GM10266 (cell line): ENCODE measurements at regions not wholly inside any gene's neighbourhood (a gene's known extent, or its start where the extent isn't known, plus 50 kb on each side); places are given as distances from the start of the nearest gene placed in this dataset.

Experiments
- DNase-seq: peaks from one replicate; pipeline ENCODE4 v3.0.0; 2012; ENCODE audit errors: extremely low spot score
- TF ChIP-seq, protein P1 (sequence below): IDR thresholded peaks from 2 replicates; pipeline ENCODE4 v1.5.1; 2012; ENCODE audit warnings: mild to moderate bottlenecking, low read depth; ENCODE audit not compliant: control insufficient read depth, insufficient read depth; ENCODE audit errors: missing control alignments

DNA sequence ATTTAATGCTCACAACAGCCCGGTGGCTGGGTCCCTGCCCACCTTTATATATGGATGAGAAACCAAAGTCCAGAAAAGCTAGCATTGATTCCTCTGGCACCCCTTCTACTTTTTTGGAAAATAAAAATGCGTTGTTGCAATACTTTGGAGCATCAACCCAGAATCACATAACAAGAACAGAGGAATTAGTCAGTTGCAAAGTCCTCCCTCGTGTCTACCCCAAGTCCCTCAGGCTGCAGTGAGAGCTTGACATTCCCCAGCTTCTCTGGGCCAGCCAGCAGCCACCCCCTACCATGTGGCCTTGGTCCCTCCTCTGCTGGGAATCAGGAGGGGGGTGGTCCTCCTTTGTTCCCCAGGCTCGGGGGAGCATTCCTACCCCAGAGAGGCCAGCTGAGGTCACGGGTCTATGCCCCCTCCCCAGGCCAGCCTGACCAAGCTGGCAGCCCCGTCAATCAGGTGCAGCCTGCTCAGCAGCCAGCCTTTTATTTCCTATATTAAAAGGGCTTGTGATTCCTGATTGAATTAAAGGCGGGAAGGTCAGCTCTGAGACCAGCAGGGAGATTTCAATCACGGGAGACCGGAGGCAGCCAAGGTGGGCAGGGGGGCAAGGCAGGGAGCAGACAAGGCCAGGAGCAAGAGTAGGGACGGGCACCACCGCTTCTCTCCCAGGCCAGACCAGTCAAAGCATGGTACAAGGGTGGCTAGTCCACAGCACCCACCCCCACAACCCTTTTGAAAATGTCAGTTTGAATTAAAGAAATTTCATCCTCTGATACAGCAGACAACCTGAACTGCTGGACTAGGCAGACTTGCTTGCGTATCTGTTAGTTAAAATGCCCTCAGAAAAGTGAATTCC, 158.9 kb downstream of the MRPL14 start:
- TF ChIP-seq, protein P1, sequence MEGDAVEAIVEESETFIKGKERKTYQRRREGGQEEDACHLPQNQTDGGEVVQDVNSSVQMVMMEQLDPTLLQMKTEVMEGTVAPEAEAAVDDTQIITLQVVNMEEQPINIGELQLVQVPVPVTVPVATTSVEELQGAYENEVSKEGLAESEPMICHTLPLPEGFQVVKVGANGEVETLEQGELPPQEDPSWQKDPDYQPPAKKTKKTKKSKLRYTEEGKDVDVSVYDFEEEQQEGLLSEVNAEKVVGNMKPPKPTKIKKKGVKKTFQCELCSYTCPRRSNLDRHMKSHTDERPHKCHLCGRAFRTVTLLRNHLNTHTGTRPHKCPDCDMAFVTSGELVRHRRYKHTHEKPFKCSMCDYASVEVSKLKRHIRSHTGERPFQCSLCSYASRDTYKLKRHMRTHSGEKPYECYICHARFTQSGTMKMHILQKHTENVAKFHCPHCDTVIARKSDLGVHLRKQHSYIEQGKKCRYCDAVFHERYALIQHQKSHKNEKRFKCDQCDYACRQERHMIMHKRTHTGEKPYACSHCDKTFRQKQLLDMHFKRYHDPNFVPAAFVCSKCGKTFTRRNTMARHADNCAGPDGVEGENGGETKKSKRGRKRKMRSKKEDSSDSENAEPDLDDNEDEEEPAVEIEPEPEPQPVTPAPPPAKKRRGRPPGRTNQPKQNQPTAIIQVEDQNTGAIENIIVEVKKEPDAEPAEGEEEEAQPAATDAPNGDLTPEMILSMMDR: no peak
- no peak for DNase-seq

DNA sequence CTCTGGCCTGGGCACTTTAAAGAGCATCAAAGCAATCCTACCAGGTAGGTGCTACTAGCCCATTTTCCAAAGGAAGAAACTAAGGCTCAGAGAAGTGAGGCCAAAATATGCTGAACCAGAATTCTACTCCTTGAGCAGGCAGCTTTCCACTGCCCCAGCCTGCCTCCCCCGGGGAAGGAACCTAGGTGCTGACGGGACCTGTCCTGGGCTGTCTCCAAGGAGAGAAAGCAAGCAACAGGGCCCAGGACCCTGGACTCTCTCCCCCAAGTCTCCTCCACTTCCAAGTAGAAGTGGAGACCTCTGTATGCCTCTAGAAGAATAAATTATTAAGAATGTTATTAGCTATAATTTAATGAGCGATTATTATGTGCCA, 159.5 kb downstream of the MRPL14 start:
- DNase-seq: no peak
- TF ChIP-seq, protein P1: no peak

DNA sequence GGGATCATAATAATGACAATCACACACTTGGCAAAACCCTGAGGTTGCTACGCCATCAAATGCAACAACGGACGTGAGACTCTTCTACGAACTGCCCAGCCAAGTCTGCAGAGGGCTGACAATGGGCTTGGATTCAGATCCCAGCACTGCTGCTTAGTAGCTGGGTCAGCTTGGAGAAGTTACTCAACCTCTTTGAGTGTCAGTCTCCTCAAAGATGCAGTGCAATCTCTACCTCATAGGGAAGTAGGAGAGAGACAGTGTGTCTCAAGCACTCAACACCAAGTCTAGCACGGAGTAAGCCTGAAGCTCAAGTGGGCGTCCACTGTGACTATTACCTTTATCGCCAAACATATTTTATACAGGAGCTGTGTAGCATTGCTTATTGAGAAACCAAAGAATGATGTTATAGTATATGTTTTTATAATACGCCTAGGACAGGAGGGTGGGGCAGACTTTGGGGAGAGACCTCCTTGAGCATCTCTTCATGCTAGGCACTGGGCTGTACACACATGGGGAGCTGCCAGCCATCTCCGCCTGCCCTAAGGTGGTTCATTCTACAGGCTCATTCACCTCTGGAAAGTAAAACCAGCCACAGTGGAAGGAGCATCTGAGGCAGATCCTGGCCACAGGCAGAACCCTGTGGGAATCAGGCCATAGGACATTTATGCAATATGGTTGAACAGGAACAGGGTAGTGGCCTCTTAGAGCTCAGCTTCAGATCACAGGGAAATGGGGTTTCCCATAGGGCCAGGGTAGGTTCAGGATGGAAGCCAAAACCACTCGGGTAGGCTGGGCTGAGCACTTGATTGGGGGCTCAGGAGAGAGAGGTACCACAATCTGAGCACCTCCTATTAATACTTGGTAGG, 160.2 kb downstream of the MRPL14 start:
- no peak for DNase-seq
- TF ChIP-seq, protein P1: no peak

DNA sequence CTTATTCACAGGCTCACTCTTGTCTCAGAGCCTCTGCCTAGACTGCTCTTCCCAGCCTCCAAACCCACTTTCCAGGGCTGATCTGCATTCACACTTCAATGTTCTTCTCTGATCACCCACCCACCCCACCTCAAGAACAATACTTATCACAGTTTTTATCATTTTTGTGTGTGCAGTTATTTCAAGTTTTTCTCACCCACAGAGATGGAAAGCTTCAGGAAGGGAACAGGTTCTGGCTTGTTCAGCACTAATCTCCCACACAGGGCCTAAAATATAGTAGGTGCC, 160.9 kb downstream of the MRPL14 start:
- TF ChIP-seq, protein P1: no peak
- DNase-seq: no peak

DNA sequence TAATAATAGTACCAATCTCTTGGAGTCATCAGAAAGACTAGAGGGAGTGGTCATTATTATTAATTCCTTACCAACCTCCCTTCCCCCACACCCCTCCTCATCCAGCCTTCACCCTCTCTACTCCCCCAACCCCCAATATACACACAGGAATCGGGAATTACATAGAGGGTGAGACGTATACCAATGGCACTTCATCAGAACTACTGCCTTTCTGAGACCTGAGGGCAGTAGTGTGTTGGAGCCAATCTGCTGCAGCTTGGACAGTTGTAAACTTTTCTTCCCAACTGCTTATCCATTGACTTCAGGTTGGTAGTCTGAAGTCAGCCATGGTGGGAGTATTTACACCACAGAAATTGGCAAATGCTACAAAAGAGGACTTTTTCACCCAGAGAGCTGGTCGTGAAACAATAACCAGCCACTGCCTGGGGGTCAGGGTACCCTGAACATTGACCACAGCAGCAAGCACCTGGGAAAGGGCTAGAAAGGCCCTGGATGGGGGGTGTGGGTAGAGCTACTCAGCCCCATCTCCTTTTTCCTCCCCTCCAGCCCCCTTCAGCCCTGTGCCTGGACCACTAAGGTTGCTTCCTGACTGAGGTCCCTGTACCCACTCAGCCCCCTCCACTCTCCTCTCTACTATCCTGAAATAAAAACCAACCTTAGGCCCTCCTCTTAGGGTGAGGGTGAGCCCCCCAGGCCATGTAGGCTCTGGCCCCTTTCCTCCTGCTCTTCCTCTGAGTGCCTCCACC, 161.5 kb downstream of the MRPL14 start:
- TF ChIP-seq, protein P1: no peak
- DNase-seq: no peak

DNA sequence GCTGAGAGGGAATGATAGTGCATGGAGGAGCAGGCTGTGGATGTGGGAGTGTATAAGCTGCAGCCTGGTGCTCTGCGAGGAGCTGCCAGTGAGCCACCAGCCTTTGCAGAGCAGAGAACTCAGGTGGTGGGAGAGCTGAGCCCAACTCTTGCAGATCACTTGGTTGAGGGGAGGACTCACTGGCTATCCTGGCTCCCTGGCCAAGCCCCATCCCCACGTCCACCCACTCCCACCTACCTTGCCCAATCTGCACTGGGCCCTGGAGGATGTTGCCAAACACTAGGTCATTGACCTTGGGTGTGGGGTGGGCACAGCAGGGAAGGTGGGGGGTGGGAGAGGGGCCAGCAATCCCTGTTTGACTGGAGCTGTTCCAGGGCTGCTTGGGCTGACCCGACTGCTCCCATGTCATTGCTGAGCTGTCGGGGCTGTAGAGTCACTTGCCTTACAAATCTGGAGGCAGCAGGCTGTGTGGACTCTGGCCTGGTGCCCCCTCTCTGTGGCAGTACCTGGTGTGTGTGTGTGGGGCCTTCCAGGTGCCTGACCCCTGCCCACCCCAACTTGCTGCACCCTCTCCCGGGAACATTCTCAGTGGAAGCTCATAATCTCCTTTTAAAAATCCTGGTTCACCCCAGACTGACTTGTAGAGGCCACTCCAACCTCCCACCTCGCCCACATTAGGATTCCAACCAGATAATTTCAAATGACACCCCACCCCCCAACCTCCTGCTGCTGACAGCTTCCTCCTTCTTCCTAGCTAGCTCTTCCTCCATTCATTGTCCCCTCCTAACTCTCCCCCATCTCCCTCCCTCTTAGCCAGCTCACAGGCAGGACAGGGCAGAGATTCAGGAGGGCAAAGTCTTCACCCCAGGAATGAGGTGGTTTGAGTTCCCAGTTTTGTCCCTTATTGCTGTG, 162.3 kb downstream of the MRPL14 start:
- DNase-seq: no peak
- TF ChIP-seq, protein P1: no peak
